ENCODE measurements at regions not wholly inside any gene's neighbourhood (a gene's known extent, or its start where the extent isn't known, plus 50 kb on each side); places are given as distances from the start of the nearest gene placed in this dataset.

DNA sequence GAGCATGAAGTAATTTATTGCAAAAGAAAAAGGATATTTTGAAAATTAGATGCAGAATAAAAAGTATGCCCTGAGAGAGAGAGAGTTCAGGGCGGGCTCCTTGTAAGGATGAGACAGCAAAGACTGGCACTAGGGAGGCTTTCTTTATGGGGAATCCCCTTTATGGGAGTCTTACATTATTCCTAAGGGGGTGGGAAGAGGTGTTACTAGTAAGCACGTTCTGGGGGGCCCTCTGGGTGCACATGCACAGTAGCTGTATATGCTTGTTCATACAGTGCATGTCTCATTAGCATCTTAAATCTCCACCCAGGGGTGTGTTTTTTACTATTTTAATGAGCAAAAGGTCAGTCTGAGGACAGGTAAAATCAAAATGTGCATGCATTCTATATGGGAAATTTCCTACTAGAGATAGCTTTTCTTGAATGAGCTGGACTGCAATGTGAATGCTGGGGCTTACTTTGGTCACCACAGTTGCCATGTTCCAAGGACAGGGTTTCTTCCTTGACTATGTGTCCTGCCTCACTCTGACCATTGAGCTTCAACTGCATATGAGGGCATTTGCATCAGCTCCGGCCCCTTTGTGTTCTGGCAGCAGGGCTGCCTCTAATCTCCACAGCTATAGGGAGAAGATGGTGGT is 614.1 kb downstream of the NUF2 start:
- H3K9me3 ChIP-seq: no peaks in the 10 kb centered on the region
- no peaks in the 10 kb centered on the region for H3K4me1 ChIP-seq
- no peaks in the 10 kb centered on the region for H3K27me3 ChIP-seq
- 91% methylated on average over 3 of the region's 3 CpGs for WGBS
- no peak overlapping the region for H3K27ac ChIP-seq (replicated peaks in 1 of 4)
- DNase-seq (ENCODE audit: extremely low spot score): no peak
- intact Hi-C loops (cut with DNase I): no loop called here
- no peaks in the 10 kb centered on the region for H3K36me3 ChIP-seq
- H3K4me3 ChIP-seq: no peak overlapping the region
- TF ChIP-seq POLR2A (IDR thresholded peaks at IDR 0.05; ENCODE audit: low read depth): no peak
- TF ChIP-seq, protein P1, sequence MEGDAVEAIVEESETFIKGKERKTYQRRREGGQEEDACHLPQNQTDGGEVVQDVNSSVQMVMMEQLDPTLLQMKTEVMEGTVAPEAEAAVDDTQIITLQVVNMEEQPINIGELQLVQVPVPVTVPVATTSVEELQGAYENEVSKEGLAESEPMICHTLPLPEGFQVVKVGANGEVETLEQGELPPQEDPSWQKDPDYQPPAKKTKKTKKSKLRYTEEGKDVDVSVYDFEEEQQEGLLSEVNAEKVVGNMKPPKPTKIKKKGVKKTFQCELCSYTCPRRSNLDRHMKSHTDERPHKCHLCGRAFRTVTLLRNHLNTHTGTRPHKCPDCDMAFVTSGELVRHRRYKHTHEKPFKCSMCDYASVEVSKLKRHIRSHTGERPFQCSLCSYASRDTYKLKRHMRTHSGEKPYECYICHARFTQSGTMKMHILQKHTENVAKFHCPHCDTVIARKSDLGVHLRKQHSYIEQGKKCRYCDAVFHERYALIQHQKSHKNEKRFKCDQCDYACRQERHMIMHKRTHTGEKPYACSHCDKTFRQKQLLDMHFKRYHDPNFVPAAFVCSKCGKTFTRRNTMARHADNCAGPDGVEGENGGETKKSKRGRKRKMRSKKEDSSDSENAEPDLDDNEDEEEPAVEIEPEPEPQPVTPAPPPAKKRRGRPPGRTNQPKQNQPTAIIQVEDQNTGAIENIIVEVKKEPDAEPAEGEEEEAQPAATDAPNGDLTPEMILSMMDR (IDR thresholded peaks at IDR 0.05): no peak
- no peak for TF ChIP-seq EP300 (IDR thresholded peaks at IDR 0.05)
- TF ChIP-seq POLR2AphosphoS5 (IDR thresholded peaks at IDR 0.05): no peak

DNA sequence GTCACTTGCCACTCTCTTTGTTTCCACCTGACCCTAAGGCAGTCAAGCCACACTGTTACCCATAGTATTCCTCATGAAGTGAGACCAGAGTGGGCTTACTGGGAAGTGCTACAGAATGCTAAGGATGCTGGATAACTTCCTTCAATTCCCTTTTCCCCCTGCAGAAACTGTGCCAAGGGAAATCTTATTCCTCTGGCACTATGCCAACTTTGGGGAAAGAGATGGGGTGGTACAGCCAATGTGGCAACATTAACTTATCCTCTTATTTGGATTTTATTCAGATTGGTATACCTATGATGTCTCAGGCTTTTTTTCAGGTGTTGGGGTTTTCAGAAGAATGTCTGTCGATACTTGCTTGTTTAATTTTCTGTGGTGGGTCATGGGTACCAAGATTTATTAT is 599.4 kb upstream of the PBX1 start:
- H3K4me1 ChIP-seq: no peaks in the 10 kb centered on the region
- WGBS: 100% methylated on average over 1 of the region's 1 CpG
- peaks cover 0 to 26% (median 11%) of the 10 kb centered on the region in 4 donors for H3K9me3 ChIP-seq
- TF ChIP-seq EP300 (IDR thresholded peaks at IDR 0.05) (no peak), POLR2A (IDR thresholded peaks at IDR 0.05; ENCODE audit: low read depth) (no peak), POLR2AphosphoS5 (IDR thresholded peaks at IDR 0.05) (no peak)
- TF ChIP-seq, protein P1 (IDR thresholded peaks at IDR 0.05): no peak
- no peak overlapping the region for H3K4me3 ChIP-seq
- H3K27ac ChIP-seq (replicated peaks in 1 of 4): no peak overlapping the region
- no peaks in the 10 kb centered on the region for H3K27me3 ChIP-seq
- no peak for DNase-seq (ENCODE audit: extremely low spot score)
- intact Hi-C loops (cut with DNase I): no loop called here
- no peaks in the 10 kb centered on the region for H3K36me3 ChIP-seq

DNA sequence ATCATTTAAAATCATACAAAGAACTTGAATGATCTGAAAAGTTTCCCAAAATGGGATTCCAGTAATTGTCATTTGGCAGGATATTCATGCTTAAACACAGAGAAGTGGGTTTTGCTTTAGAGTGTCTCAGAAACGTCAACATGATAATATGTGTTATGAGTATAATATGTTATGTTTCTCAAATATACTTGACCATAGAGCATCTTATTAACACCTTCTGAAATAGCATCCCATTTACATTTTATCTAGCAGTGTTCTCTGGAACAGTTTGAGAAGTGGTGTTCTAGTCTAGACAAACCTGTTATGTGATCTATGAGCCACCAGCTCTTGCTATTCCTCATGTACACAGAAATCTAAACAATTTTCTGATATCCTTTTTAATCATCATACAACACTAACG is 588.8 kb upstream of the PBX1 start:
- Histone ChIP-seq H3K9me3 (peaks cover 0 to under 1% (median 0%) of the 10 kb centered on the region in 4 donors), H3K4me1 (no peaks in the 10 kb centered on the region), H3K27me3 (no peaks in the 10 kb centered on the region), H3K36me3 (no peaks in the 10 kb centered on the region), H3K27ac (replicated peaks in 1 of 4) (no peak overlapping the region), H3K4me3 (no peak overlapping the region)
- intact Hi-C loops (cut with DNase I): no loop called here
- no peak for DNase-seq (ENCODE audit: extremely low spot score)
- 73% methylated on average over 2 of the region's 2 CpGs for WGBS
- TF ChIP-seq, protein P1 (IDR thresholded peaks at IDR 0.05): no peak
- no peak for TF ChIP-seq POLR2AphosphoS5 (IDR thresholded peaks at IDR 0.05)
- no peak for TF ChIP-seq EP300 (IDR thresholded peaks at IDR 0.05)
- TF ChIP-seq POLR2A (IDR thresholded peaks at IDR 0.05; ENCODE audit: low read depth): no peak

DNA sequence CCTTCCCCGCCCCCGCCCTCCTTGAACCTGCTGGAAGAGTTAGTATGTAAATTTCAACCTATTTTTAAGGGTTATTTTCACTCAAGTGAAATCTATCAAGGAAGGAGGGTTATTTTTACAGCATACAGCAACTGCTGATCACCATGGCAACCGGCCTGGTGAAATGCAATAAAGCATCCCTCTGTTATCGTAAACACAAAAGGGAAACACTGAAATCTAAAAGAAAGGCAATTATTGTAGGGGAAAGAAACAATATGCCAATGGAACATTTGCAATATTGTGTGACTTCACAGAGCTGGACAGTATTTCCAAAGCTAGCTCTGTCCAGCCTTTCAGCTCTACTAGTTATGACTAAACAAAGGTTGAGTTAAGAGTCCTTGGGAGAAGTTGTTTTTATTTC is 588.3 kb upstream of the PBX1 start:
- Histone ChIP-seq H3K27me3 (no peaks in the 10 kb centered on the region), H3K36me3 (no peaks in the 10 kb centered on the region), H3K4me3 (no peak overlapping the region), H3K9me3 (no peaks in the 10 kb centered on the region), H3K27ac (replicated peaks in 1 of 4) (no peak overlapping the region), H3K4me1 (no peaks in the 10 kb centered on the region)
- intact Hi-C loops (cut with DNase I): no loop called here
- DNase-seq (ENCODE audit: extremely low spot score): no peak
- 71% methylated on average over 4 of the region's 4 CpGs for WGBS
- TF ChIP-seq POLR2A (IDR thresholded peaks at IDR 0.05; ENCODE audit: low read depth) (no peak), EP300 (IDR thresholded peaks at IDR 0.05) (no peak), POLR2AphosphoS5 (IDR thresholded peaks at IDR 0.05) (no peak)
- TF ChIP-seq, protein P1 (IDR thresholded peaks at IDR 0.05): no peak

DNA sequence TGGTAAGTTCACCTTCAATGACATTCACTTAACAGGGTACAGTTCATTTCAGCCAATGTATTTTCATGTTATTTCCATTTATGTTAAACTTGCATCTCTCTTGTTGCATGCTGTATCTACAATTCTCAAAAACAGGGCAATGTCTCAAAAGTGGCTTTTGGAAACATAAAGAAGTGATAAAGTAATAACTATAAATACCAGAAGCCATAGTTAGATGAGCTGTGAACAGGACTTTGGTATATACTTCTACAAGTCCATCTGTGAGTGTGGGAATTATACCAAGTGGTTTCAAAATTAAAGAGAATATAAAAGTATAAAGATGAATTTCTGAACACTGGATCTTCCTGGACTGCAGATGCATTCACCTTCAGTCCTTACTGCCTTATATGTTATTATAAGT is 585.4 kb upstream of the PBX1 start:
- H3K9me3 ChIP-seq: no peaks in the 10 kb centered on the region
- intact Hi-C loops (cut with DNase I): no loop called here

More for the DNA sequence above, 585.4 kb upstream of the PBX1 start:
- H3K27me3 ChIP-seq: no peaks in the 10 kb centered on the region
- no peaks in the 10 kb centered on the region for H3K4me1 ChIP-seq
- H3K27ac ChIP-seq (replicated peaks in 1 of 4): no peak overlapping the region
- no peak for DNase-seq (ENCODE audit: extremely low spot score)
- no peaks in the 10 kb centered on the region for H3K36me3 ChIP-seq
- no peak for TF ChIP-seq EP300 (IDR thresholded peaks at IDR 0.05)
- TF ChIP-seq, protein P1 (IDR thresholded peaks at IDR 0.05): no peak
- no peak for TF ChIP-seq POLR2AphosphoS5 (IDR thresholded peaks at IDR 0.05)
- no peak for TF ChIP-seq POLR2A (IDR thresholded peaks at IDR 0.05; ENCODE audit: low read depth)
- H3K4me3 ChIP-seq: no peak overlapping the region
